K562 (cell line): ENCODE measurements at regions not wholly inside any gene's neighbourhood (a gene's known extent, or its start where the extent isn't known, plus 50 kb on each side); places are given as distances from the start of the nearest gene placed in this dataset.

Experiments
- EP300 ChIP-seq: IDR thresholded peaks from 2 replicates; pipeline ENCODE4 v1.6.1; 2012; ENCODE audit warnings: low read length, improper control_type of control experiment
- ZFP36 ChIP-seq: fragments of 150-350 bp; IDR thresholded peaks from 2 replicates; pipeline ENCODE4 v1.6.1; 2018; ENCODE audit warnings: low read length, low read depth; ENCODE audit not compliant: partially characterized antibody
- TF ChIP-seq, protein P1 (sequence below): fragments of 250-450 bp; sonication (Bioruptor Pico); IDR thresholded peaks from 2 replicates; pipeline ENCODE4 v1.5.1; 2021; ENCODE audit warnings: mild to moderate bottlenecking

- TF ChIP-seq, protein P1, sequence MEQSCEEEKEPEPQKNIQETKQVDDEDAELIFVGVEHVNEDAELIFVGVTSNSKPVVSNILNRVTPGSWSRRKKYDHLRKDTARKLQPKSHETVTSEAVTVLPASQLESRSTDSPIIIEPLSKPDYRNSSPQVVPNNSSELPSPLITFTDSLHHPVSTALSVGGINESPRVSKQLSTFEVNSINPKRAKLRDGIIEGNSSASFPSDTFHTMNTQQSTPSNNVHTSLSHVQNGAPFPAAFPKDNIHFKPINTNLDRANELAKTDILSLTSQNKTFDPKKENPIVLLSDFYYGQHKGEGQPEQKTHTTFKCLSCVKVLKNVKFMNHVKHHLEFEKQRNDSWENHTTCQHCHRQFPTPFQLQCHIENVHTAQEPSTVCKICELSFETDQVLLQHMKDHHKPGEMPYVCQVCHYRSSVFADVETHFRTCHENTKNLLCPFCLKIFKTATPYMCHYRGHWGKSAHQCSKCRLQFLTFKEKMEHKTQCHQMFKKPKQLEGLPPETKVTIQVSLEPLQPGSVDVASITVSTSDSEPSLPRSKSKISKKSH (CRISPR knock-in tag), result no peak
- TF ChIP-seq ZFP36 (no peak), EP300 (no peak)
Observed at GRCh38 chr3:106710596-106710995, 666.6 kb upstream of the CCDC54 start.
